ENCODE measurements at regions not wholly inside any gene's neighbourhood (a gene's known extent, or its start where the extent isn't known, plus 50 kb on each side); places are given as distances from the start of the nearest gene placed in this dataset.

DNA sequence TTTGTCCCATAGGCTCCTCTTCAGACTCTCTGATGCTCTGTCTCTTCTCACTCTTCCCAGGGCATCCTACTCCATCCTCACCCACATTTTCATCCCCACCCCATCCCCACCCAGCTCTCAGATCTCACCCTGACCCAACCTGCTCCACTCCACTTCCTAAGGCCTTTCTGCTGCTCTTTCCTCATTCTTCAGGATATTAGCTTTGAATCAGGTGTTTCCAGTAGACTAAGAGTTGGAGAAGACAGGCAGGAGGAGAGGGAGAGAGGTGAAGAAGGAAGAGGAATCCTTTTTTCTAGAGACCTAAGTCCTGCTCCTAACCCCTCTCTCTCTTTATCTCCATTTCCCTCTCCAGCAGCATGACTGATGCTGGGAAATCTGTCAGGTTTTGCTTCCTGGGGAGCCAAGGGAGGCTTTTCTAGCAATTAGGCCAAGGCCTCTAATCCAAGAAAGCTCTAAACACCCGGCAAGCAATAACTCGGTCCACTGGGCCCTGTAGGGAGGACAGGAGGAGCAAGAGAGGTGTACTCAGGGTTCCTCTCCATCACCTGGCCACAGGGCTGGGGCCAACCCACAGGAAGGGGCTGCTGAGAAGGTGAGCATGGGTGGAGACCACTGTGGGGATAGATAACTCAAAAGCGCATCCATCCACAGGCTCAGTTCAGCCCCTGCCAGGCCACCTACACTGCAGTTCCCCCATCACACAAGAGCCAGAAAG lies 133.3 kb downstream of the TMEM132E start:
- no peaks in the 10 kb centered on the region for H3K9me3 ChIP-seq (ENCODE audit: control insufficient read depth, insufficient read depth, low read depth, low read length)
- TF ChIP-seq EZH2 (IDR thresholded peaks at IDR 0.05; ENCODE audit: low read length, missing control alignments) = no peak
- TF ChIP-seq, protein P1, sequence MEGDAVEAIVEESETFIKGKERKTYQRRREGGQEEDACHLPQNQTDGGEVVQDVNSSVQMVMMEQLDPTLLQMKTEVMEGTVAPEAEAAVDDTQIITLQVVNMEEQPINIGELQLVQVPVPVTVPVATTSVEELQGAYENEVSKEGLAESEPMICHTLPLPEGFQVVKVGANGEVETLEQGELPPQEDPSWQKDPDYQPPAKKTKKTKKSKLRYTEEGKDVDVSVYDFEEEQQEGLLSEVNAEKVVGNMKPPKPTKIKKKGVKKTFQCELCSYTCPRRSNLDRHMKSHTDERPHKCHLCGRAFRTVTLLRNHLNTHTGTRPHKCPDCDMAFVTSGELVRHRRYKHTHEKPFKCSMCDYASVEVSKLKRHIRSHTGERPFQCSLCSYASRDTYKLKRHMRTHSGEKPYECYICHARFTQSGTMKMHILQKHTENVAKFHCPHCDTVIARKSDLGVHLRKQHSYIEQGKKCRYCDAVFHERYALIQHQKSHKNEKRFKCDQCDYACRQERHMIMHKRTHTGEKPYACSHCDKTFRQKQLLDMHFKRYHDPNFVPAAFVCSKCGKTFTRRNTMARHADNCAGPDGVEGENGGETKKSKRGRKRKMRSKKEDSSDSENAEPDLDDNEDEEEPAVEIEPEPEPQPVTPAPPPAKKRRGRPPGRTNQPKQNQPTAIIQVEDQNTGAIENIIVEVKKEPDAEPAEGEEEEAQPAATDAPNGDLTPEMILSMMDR (conservative IDR thresholded peaks at IDR 0.05 in 1 of 2, IDR thresholded peaks at IDR 0.05 in 1 of 2; ENCODE audit: low read depth in 1 of 2, low read length in 2 of 2) = no peak
- H4K20me1 ChIP-seq (ENCODE audit: control insufficient read depth, extremely low read depth, insufficient read depth, low read length) = no peaks in the 10 kb centered on the region
- H3K4me3 ChIP-seq (replicated peaks in 1 of 4; ENCODE audit: control extremely low read depth in 1 of 4, insufficient read depth in 1 of 4, low read depth in 3 of 4, low read length in 4 of 4) = no peak overlapping the region
- H3K4me1 ChIP-seq (ENCODE audit: control insufficient read depth, extremely low read depth, insufficient read depth, low read length) = no peaks in the 10 kb centered on the region
- H3K4me2 ChIP-seq (ENCODE audit: extremely low read depth, insufficient read depth, low read length) = no peak overlapping the region
- H3K27ac ChIP-seq (ENCODE audit: insufficient read depth, low read length) = no peak overlapping the region
- no peaks in the 10 kb centered on the region for H3K36me3 ChIP-seq (ENCODE audit: control insufficient read depth, insufficient read depth, low read length)
- no peak for DNase-seq (ENCODE audit: low read depth in 2 of 2)
- H3K27me3 ChIP-seq (ENCODE audit: control insufficient read depth, insufficient read depth, low read length) = no peaks in the 10 kb centered on the region
- H3K9ac ChIP-seq (ENCODE audit: insufficient read depth, low read length) = no peak overlapping the region
- no peaks in the 10 kb centered on the region for H3K79me2 ChIP-seq (ENCODE audit: control insufficient read depth, insufficient read depth, low read length)
- no peak overlapping the region for H2AFZ ChIP-seq (ENCODE audit: low read length)

DNA sequence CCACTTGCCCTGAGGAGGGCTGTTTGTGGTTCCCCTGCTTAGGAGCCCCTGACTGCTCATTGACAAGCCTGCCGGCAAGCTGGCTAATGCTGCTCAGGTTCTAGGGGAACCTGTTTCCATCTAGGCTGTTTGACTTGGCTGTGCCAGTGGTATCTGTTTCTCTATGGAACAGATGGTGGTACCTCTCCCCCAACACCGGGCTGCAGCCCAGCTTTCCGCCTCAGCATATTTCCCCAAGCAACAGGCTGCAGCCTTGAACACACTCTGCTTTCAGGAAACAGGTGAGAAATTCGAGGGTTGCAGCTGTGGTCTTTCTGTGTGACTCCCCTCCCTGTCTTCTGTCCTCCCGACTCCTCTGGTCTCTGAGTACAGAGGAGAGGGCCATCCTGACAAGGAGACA lies 132.3 kb downstream of the TMEM132E start:
- no peaks in the 10 kb centered on the region for H3K4me1 ChIP-seq (ENCODE audit: control insufficient read depth, extremely low read depth, insufficient read depth, low read length)
- no peak overlapping the region for H2AFZ ChIP-seq (ENCODE audit: low read length)
- TF ChIP-seq EZH2 (IDR thresholded peaks at IDR 0.05; ENCODE audit: low read length, missing control alignments) = no peak
- TF ChIP-seq, protein P1 (conservative IDR thresholded peaks at IDR 0.05 in 1 of 2, IDR thresholded peaks at IDR 0.05 in 1 of 2; ENCODE audit: low read depth in 1 of 2, low read length in 2 of 2) = no peak
- H3K9me3 ChIP-seq (ENCODE audit: control insufficient read depth, insufficient read depth, low read depth, low read length) = no peaks in the 10 kb centered on the region
- no peak overlapping the region for H3K4me2 ChIP-seq (ENCODE audit: extremely low read depth, insufficient read depth, low read length)
- H3K36me3 ChIP-seq (ENCODE audit: control insufficient read depth, insufficient read depth, low read length) = no peaks in the 10 kb centered on the region
- no peaks in the 10 kb centered on the region for H3K27me3 ChIP-seq (ENCODE audit: control insufficient read depth, insufficient read depth, low read length)
- H3K27ac ChIP-seq (ENCODE audit: insufficient read depth, low read length) = no peak overlapping the region
- H3K9ac ChIP-seq (ENCODE audit: insufficient read depth, low read length) = no peak overlapping the region
- no peaks in the 10 kb centered on the region for H3K79me2 ChIP-seq (ENCODE audit: control insufficient read depth, insufficient read depth, low read length)
- H4K20me1 ChIP-seq (ENCODE audit: control insufficient read depth, extremely low read depth, insufficient read depth, low read length) = no peaks in the 10 kb centered on the region
- DNase-seq (ENCODE audit: low read depth in 2 of 2) = no peak
- no peak overlapping the region for H3K4me3 ChIP-seq (replicated peaks in 1 of 4; ENCODE audit: control extremely low read depth in 1 of 4, insufficient read depth in 1 of 4, low read depth in 3 of 4, low read length in 4 of 4)

DNA sequence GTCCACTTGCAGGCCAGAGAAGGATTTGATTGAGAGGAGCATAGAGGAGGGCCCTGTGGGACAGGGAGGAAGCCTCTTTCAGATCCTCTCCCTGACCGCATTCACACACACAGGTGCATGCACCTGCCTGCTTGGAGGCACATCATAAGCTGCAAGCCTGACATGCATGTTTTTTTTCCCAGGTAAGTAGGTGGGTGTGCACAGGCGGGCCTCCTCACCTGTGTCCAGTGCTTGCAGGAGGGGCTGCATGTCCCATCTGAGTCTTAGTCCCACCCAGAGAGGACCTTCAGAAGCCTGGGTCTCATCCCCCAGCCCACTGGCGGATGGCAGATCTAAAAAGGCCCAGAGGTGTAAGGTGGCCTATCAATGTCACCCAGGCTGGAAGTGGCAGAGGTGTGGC lies 130.8 kb downstream of the TMEM132E start:
- Histone ChIP-seq H3K4me1 (ENCODE audit: control insufficient read depth, extremely low read depth, insufficient read depth, low read length) (no peaks in the 10 kb centered on the region), H3K27ac (ENCODE audit: insufficient read depth, low read length) (no peak overlapping the region), H3K4me2 (ENCODE audit: extremely low read depth, insufficient read depth, low read length) (no peak overlapping the region), H4K20me1 (ENCODE audit: control insufficient read depth, extremely low read depth, insufficient read depth, low read length) (no peaks in the 10 kb centered on the region), H3K79me2 (ENCODE audit: control insufficient read depth, insufficient read depth, low read length) (no peaks in the 10 kb centered on the region), H3K4me3 (replicated peaks in 1 of 4; ENCODE audit: control extremely low read depth in 1 of 4, insufficient read depth in 1 of 4, low read depth in 3 of 4, low read length in 4 of 4) (no peak overlapping the region), H3K36me3 (ENCODE audit: control insufficient read depth, insufficient read depth, low read length) (no peaks in the 10 kb centered on the region), H3K9ac (ENCODE audit: insufficient read depth, low read length) (no peak overlapping the region), H2AFZ (ENCODE audit: low read length) (no peak overlapping the region), H3K9me3 (ENCODE audit: control insufficient read depth, insufficient read depth, low read depth, low read length) (no peaks in the 10 kb centered on the region), H3K27me3 (ENCODE audit: control insufficient read depth, insufficient read depth, low read length) (no peaks in the 10 kb centered on the region)
- TF ChIP-seq EZH2 (IDR thresholded peaks at IDR 0.05; ENCODE audit: low read length, missing control alignments) = no peak
- TF ChIP-seq, protein P1 (conservative IDR thresholded peaks at IDR 0.05 in 1 of 2, IDR thresholded peaks at IDR 0.05 in 1 of 2; ENCODE audit: low read depth in 1 of 2, low read length in 2 of 2) = no peak
- no peak for DNase-seq (ENCODE audit: low read depth in 2 of 2)

Data from fibroblast of lung (primary cell).